DOHH2 (cell line): ENCODE measurements at regions not wholly inside any gene's neighbourhood (a gene's known extent, or its start where the extent isn't known, plus 50 kb on each side); places are given as distances from the start of the nearest gene placed in this dataset.

Experiments used
- H3F3A ChIP-seq: fragments of 200-600 bp; sonication (generic), shearing (Covaris generic); 2 replicates; pipeline ENCODE4 v1.6.0; 2016; ENCODE audit warnings: antibody characterized with exemption, mild to moderate bottlenecking; ENCODE audit not compliant: control insufficient read depth, insufficient read depth
- H3K27ac ChIP-seq: fragments of 200-600 bp; sonication (generic); 2 replicates; pipeline ENCODE4 v1.5.1; 2014; ENCODE audit warnings: low read depth, mild to moderate bottlenecking, low read length, moderate library complexity
- H3K27me3 ChIP-seq: fragments of 200-600 bp; sonication (generic); 2 replicates; pipeline ENCODE4 v1.6.1; 2014; ENCODE audit warnings: mild to moderate bottlenecking, low read length, mixed read lengths; ENCODE audit not compliant: control insufficient read depth
- H3K36me3 ChIP-seq: fragments of 200-600 bp; sonication (generic); 2 replicates; pipeline ENCODE4 v1.6.1; 2014; ENCODE audit warnings: mild to moderate bottlenecking, low read length, moderate library complexity, mixed read lengths; ENCODE audit not compliant: control insufficient read depth
- H3K4me1 ChIP-seq: fragments of 200-600 bp; sonication (generic); 2 replicates; pipeline ENCODE4 v1.6.1; 2014; ENCODE audit warnings: mild to moderate bottlenecking, low read length, mixed read lengths; ENCODE audit not compliant: control insufficient read depth
- H3K4me2 ChIP-seq: fragments of 200-600 bp; sonication (generic); 2 replicates; pipeline ENCODE4 v1.6.0; 2014; ENCODE audit warnings: mild to moderate bottlenecking, low read length, moderate library complexity
- H3K4me3 ChIP-seq: fragments of 200-600 bp; sonication (generic); 2 replicates; pipeline ENCODE4 v1.5.1; 2014; ENCODE audit warnings: mild to moderate bottlenecking, low read length, mixed read lengths
- H3K79me2 ChIP-seq: fragments of 200-600 bp; sonication (generic); 2 replicates; pipeline ENCODE4 v1.6.1; 2014; ENCODE audit warnings: mild to moderate bottlenecking, low read length, mixed read lengths; ENCODE audit not compliant: control insufficient read depth
- H3K9me2 ChIP-seq: fragments of 200-600 bp; sonication (generic); replicated peaks from 2 replicates; pipeline ENCODE4 v1.6.1; 2014; ENCODE audit warnings: mild to moderate bottlenecking, low read length, mixed read lengths; ENCODE audit not compliant: control insufficient read depth
- H3K9me3 ChIP-seq: fragments of 200-600 bp; sonication (generic); 2 replicates; pipeline ENCODE4 v1.6.1; 2014; ENCODE audit warnings: antibody characterized with exemption, low read length, mixed read lengths; ENCODE audit not compliant: control insufficient read depth, insufficient read depth
- H4K20me1 ChIP-seq: fragments of 200-600 bp; sonication (generic); 2 replicates; pipeline ENCODE4 v1.6.0; 2014; ENCODE audit warnings: low read depth, mild to moderate bottlenecking, antibody characterized with exemption, low read length, moderate library complexity; ENCODE audit not compliant: control insufficient read depth, insufficient read depth
- EZH2phosphoT487 ChIP-seq: fragments of 200-600 bp; sonication (generic); IDR thresholded peaks from 2 replicates; pipeline ENCODE4 v1.6.1; 2017; ENCODE audit warnings: borderline replicate concordance, mild to moderate bottlenecking, antibody characterized with exemption, low read length, moderate library complexity, mixed read lengths
- TF ChIP-seq, protein P1 (sequence below): fragments of 200-600 bp; sonication (generic); IDR thresholded peaks from one replicate; pipeline ENCODE4 v1.5.1; 2014; ENCODE audit warnings: antibody characterized with exemption, mild to moderate bottlenecking, low read depth, low read length; ENCODE audit not compliant: poor library complexity, severe bottlenecking

DNA sequence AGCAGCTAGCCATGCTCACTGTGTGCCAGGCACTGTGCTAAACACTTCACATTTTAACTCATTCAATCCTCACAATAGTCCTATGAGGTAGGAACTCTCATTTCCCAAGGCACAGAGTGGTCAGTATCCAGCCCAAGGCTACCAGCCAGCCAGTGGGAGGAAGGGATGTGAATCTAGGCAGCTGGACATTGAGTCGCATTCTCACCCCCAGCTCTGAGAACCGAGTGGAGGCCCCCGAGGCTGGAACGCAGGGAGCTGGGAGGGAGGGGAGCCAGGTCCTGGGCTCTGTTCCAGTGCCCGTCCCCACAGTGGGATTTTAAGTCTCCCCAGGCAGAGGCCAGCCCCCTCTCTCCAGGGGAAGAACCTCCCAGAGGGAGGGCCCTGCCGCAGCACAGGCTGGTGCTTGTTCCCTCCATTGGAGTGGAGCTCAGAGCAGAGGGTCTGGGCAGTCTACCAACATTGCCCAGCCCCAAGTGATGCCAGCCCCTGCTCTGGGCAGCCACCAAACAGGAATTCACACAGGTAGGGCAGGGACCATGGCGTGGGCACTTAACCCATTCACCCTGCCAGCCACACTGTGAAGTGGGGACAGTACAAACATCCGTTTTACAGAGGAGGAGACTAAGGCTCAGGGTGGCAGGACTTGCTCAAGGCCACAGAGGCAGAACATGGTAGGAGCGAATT lies 131.3 kb downstream of the CEBPB start:
- no peaks in the 10 kb centered on the region for H3K79me2 ChIP-seq
- H3K36me3 ChIP-seq = no peaks in the 10 kb centered on the region
- H4K20me1 ChIP-seq = no peaks in the 10 kb centered on the region
- H3K4me2 ChIP-seq = no peak overlapping the region
- TF ChIP-seq EZH2phosphoT487 = no peak
- TF ChIP-seq, protein P1, sequence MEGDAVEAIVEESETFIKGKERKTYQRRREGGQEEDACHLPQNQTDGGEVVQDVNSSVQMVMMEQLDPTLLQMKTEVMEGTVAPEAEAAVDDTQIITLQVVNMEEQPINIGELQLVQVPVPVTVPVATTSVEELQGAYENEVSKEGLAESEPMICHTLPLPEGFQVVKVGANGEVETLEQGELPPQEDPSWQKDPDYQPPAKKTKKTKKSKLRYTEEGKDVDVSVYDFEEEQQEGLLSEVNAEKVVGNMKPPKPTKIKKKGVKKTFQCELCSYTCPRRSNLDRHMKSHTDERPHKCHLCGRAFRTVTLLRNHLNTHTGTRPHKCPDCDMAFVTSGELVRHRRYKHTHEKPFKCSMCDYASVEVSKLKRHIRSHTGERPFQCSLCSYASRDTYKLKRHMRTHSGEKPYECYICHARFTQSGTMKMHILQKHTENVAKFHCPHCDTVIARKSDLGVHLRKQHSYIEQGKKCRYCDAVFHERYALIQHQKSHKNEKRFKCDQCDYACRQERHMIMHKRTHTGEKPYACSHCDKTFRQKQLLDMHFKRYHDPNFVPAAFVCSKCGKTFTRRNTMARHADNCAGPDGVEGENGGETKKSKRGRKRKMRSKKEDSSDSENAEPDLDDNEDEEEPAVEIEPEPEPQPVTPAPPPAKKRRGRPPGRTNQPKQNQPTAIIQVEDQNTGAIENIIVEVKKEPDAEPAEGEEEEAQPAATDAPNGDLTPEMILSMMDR = no peak
- H3K27me3 ChIP-seq = peaks cover 22% of the 10 kb centered on the region
- no peak overlapping the region for H3K27ac ChIP-seq
- H3K9me3 ChIP-seq = no peaks in the 10 kb centered on the region
- no peak overlapping the region for H3K4me3 ChIP-seq
- no peaks in the 10 kb centered on the region for H3K4me1 ChIP-seq
- no peaks in the 10 kb centered on the region for H3F3A ChIP-seq
- no peaks in the 10 kb centered on the region for H3K9me2 ChIP-seq

DNA sequence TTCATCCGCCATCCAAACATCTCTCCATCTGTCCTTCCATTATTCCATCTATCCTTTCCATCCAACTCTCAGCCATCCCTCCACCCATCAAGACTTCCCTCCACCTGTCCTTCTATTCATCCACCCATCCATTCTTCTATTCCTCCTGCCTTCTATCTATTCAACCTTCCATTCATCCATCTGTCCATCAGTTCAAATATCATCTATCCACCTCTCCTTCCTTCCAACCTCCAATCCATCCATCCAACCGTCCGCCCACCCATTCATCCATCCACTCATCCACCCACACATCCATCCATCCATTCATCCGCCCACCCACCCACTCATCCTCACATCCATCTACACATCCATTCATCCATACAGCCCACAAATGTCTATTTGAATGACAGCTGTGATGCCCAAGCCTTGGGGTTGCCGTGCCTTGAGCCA lies 132.1 kb downstream of the CEBPB start:
- TF ChIP-seq, protein P1 = no peak
- Histone ChIP-seq H3K36me3 (no peaks in the 10 kb centered on the region), H3F3A (no peaks in the 10 kb centered on the region), H3K9me2 (no peaks in the 10 kb centered on the region), H3K27me3 (peaks cover 22% of the 10 kb centered on the region), H3K4me3 (no peak overlapping the region), H3K9me3 (peaks cover under 1% of the 10 kb centered on the region; the same call in 1 of the 2 replicates), H3K4me1 (no peaks in the 10 kb centered on the region), H4K20me1 (no peaks in the 10 kb centered on the region), H3K27ac (no peak overlapping the region), H3K79me2 (no peaks in the 10 kb centered on the region), H3K4me2 (no peak overlapping the region)

DNA sequence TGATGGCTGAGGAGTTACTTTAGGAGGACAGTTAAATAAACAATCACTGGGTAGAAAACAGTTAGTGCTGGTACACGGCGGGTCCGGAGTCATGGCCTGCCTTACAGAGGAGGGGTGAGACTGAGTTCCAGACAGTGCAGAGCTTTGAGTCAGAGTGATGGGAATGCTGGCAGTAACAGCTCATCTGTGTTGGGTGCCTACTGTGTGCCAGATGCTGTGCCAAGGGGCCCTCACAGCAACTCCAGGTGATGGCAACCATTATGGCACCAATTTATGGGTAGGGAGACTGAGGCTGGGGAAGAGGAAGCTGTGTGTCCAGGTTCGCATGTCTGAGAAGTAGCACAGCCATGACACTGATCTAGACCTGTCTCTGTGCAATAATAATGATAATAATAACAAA lies 132.6 kb downstream of the CEBPB start:
- TF ChIP-seq, protein P1 = no peak
- TF ChIP-seq EZH2phosphoT487 = no peak
- H3K4me3 ChIP-seq = no peak overlapping the region
- H3K9me2 ChIP-seq = no peaks in the 10 kb centered on the region
- no peaks in the 10 kb centered on the region for H3F3A ChIP-seq
- no peak overlapping the region for H3K27ac ChIP-seq
- no peaks in the 10 kb centered on the region for H3K36me3 ChIP-seq
- H3K27me3 ChIP-seq = peaks cover 22% of the 10 kb centered on the region
- H3K79me2 ChIP-seq = no peaks in the 10 kb centered on the region
- no peaks in the 10 kb centered on the region for H4K20me1 ChIP-seq
- no peaks in the 10 kb centered on the region for H3K4me1 ChIP-seq
- no peak overlapping the region for H3K4me2 ChIP-seq
- H3K9me3 ChIP-seq = peaks cover 6% of the 10 kb centered on the region
